Sigmoid colon (tissue), 3 donors: ENCODE measurements at regions not wholly inside any gene's neighbourhood (a gene's known extent, or its start where the extent isn't known, plus 50 kb on each side); places are given as distances from the start of the nearest gene placed in this dataset.

Experiments used
- POLR2A ChIP-seq, 2 donors: fragments of 450-650 bp; IDR thresholded peaks; one replicate each; pipeline ENCODE4 v1.6.1; 2016; ENCODE audit warnings: antibody characterized with exemption in 2 of 2, mild to moderate bottlenecking in 2 of 2, moderate library complexity in 2 of 2
- TF ChIP-seq, protein P1 (sequence below), 4 experiments: fragments of 450-650 bp in 3 of 4; fragments of 200-600 bp in 1 of 4; IDR thresholded peaks; one replicate each; pipeline ENCODE4 v1.5.1; 2016 to 2019; ENCODE audit warnings: antibody characterized with exemption in 4 of 4, mild to moderate bottlenecking in 3 of 4, moderate library complexity in 2 of 4

DNA sequence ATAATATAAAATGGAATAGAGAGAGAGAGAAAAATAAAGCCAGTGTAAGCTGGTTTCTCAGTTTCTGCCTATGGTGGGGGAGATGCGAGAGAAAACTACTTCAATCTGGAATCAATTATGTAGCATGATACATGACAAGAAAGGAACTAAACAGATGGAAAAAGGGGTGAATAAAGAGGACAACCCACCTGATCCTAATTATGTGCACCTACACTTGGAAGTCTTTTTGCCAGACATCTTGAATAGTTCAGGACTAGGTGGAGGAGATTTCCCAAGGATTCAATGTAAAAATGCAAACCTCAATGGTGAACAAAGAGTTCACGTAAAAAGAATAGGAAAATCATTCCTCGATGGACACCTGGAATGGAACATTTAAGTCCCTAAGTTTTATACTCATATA, 524.4 kb upstream of the RGMA start:
- TF ChIP-seq, protein P1, sequence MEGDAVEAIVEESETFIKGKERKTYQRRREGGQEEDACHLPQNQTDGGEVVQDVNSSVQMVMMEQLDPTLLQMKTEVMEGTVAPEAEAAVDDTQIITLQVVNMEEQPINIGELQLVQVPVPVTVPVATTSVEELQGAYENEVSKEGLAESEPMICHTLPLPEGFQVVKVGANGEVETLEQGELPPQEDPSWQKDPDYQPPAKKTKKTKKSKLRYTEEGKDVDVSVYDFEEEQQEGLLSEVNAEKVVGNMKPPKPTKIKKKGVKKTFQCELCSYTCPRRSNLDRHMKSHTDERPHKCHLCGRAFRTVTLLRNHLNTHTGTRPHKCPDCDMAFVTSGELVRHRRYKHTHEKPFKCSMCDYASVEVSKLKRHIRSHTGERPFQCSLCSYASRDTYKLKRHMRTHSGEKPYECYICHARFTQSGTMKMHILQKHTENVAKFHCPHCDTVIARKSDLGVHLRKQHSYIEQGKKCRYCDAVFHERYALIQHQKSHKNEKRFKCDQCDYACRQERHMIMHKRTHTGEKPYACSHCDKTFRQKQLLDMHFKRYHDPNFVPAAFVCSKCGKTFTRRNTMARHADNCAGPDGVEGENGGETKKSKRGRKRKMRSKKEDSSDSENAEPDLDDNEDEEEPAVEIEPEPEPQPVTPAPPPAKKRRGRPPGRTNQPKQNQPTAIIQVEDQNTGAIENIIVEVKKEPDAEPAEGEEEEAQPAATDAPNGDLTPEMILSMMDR (IDR thresholded peaks at IDR 0.05) = no peak
- TF ChIP-seq POLR2A (IDR thresholded peaks at IDR 0.05) = no peak
